AG10803 (cell line): ENCODE measurements at regions not wholly inside any gene's neighbourhood (a gene's known extent, or its start where the extent isn't known, plus 50 kb on each side); places are given as distances from the start of the nearest gene placed in this dataset.
"Not testable (repeated sequence)": the region's sequence is repeated elsewhere in the genome, so short reads cannot be mapped to it uniquely, and the experiment has no call there.

Source experiments
- DNase-seq: peaks from one replicate; pipeline ENCODE4 v3.0.0; 2010; ENCODE audit warnings: low read depth
- H3K4me3 ChIP-seq: 2 replicates; pipeline ENCODE4 v1.5.1; 2011; ENCODE audit warnings: mild to moderate bottlenecking, low read length, control low read depth
- CTCF ChIP-seq: conservative IDR thresholded peaks from 2 replicates; pipeline ENCODE4 v1.5.1; 2011; ENCODE audit warnings: mild to moderate bottlenecking, low read length, control low read depth, inconsistent platforms

GRCh38 chr20:19841740-19842139 lies 83.7 kb downstream of the RIN2 start:
- no peak overlapping the region for H3K4me3 ChIP-seq
- DNase-seq, result no peak
- no peak for TF ChIP-seq CTCF

DNA sequence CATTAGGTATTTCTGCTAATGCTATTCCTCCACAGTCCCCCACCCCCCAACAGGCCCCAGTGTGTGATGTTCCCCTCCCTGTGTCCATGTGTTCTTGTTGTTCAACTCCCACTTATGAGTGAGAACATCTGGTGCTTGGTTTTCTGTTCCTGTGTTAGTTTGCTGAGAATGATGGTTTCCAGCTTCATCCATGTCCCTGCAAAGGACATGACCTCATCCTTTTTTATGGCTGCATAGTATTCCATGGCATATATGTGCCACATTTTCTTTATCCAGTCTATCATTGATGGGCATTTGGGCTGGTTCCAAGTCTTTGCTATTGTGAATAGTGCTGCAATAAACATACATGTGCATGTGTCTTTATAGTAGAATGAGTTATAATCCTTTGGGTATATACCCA lies 86.8 kb downstream of the RIN2 start:
- not testable (repeated sequence) for DNase-seq, H3K4me3 ChIP-seq

GRCh38 chr20:19847383-19847782 lies 89.3 kb downstream of the RIN2 start:
- no peak for DNase-seq
- no peak for TF ChIP-seq CTCF
- H3K4me3 ChIP-seq, result no peak overlapping the region

- no peak for TF ChIP-seq CTCF
- H3K4me3 ChIP-seq, result no peak overlapping the region
- DNase-seq, result peak; percentile 26
Observed at GRCh38 chr20:19849341-19850197, 91.5 kb downstream of the RIN2 start.

- no peak overlapping the region for H3K4me3 ChIP-seq
- peak; percentile 11 for DNase-seq
Observed at GRCh38 chr20:19850198-19850533, 92.1 kb downstream of the RIN2 start.

GRCh38 chr20:19851861-19852260 lies 93.8 kb downstream of the RIN2 start:
- DNase-seq, result peak; percentile 30
- no peak overlapping the region for H3K4me3 ChIP-seq
- TF ChIP-seq CTCF, result no peak

More at GRCh38 chr20:19850198-19850533, 92.1 kb downstream of the RIN2 start:
- no peak for TF ChIP-seq CTCF

GRCh38 chr20:19855416-19855815 lies 97.4 kb downstream of the RIN2 start:
- no peak for DNase-seq
- H3K4me3 ChIP-seq, result no peak overlapping the region
- TF ChIP-seq CTCF, result no peak
